H1 (cell line): ENCODE measurements at regions not wholly inside any gene's neighbourhood (a gene's known extent, or its start where the extent isn't known, plus 50 kb on each side); places are given as distances from the start of the nearest gene placed in this dataset.

Source experiments
- CTCF ChIA-PET: fragments of 300-600 bp; sonication (Branson Sonifier 250); formaldehyde crosslinking; loops from one replicate; lab custom pipeline; 2021; ENCODE audit not compliant: partially characterized antibody; lab: Charles Lee
- POLR2A ChIA-PET: fragments of 300-600 bp; sonication (Branson Sonifier 250); formaldehyde crosslinking; loops from one replicate; lab custom pipeline; 2021; ENCODE audit warnings: inconsistent platforms; ENCODE audit not compliant: partially characterized antibody; lab: Charles Lee
- DNase-seq, 2 experiments: peaks; one replicate each; pipeline versions ENCODE4 v3.0.0 to v3.0.0-alpha.2; 2010 to 2022; ENCODE audit warnings: low spot score in 2 of 2, low read depth in 1 of 2, mixed read lengths in 1 of 2
- FAIRE-seq: peaks from 2 replicates; lab custom pipeline; 2011; peaks lifted over from hg19 to GRCh38; lab: Jason Lieb, UNC
- H2AFZ ChIP-seq: 2 replicates; pipeline ENCODE4 v1.8.1; 2012; ENCODE audit warnings: low read length, inconsistent platforms
- H2AK5ac ChIP-seq: 2 replicates; pipeline ENCODE4 v1.6.1; 2013; ENCODE audit warnings: low read depth, low read length
- H2BK120ac ChIP-seq: replicated peaks from 2 replicates; pipeline ENCODE3; 2013; ENCODE audit warnings: low read depth, low read length, inconsistent platforms
- H2BK12ac ChIP-seq: 2 replicates; pipeline ENCODE4 v1.6.1; 2013; ENCODE audit warnings: low read depth, low read length
- H2BK15ac ChIP-seq: 2 replicates; pipeline ENCODE4 v1.6.1; 2013; ENCODE audit warnings: low read length
- H2BK20ac ChIP-seq: 2 replicates; pipeline ENCODE4 v1.6.1; 2013; ENCODE audit warnings: low read length
- H2BK5ac ChIP-seq: 2 replicates; pipeline ENCODE4 v1.6.1; 2013; ENCODE audit warnings: low read depth, low read length
- H3K14ac ChIP-seq: 2 replicates; pipeline ENCODE4 v1.6.1; 2013; ENCODE audit warnings: inconsistent platforms; ENCODE audit not compliant: insufficient read length
- H3K18ac ChIP-seq: 2 replicates; pipeline ENCODE4 v1.6.1; 2013; ENCODE audit warnings: low read length; ENCODE audit errors: extremely low read depth
- H3K23ac ChIP-seq: 2 replicates; pipeline ENCODE4 v1.6.1; 2013; ENCODE audit warnings: inconsistent platforms; ENCODE audit not compliant: insufficient read length
- H3K23me2 ChIP-seq: 2 replicates; pipeline ENCODE4 v1.6.1; 2013; ENCODE audit warnings: low read depth, low read length
- H3K27ac ChIP-seq: 2 replicates; pipeline ENCODE4 v1.6.1; 2011; ENCODE audit warnings: low read depth, low read length, inconsistent platforms
- H3K27me3 ChIP-seq, 4 experiments: replicated peaks in 1 of 4; 1 replicate in 1 of 4; 2 replicates in 3 of 4; pipeline versions ENCODE4 v1.6.1 to v1.8.1; 2011 to 2013; ENCODE audit warnings: low read length in 3 of 4, mild to moderate bottlenecking in 3 of 4, inconsistent platforms in 2 of 4, mixed read lengths in 2 of 4, moderate library complexity in 1 of 4; ENCODE audit not compliant: control insufficient read depth in 3 of 4, insufficient read depth in 3 of 4; ENCODE audit errors: extremely low read depth in 1 of 4
- H3K36me3 ChIP-seq, 4 experiments: 2 replicates each; pipeline versions ENCODE4 v1.6.1 to v1.8.1; 2011 to 2013; ENCODE audit warnings: mild to moderate bottlenecking in 4 of 4, low read length in 3 of 4, moderate library complexity in 2 of 4, control low read depth in 1 of 4, inconsistent platforms in 1 of 4; ENCODE audit not compliant: insufficient read depth in 4 of 4, control insufficient read depth in 2 of 4
- H3K4ac ChIP-seq: replicated peaks from 2 replicates; pipeline ENCODE3; 2013; ENCODE audit warnings: low read length, low read depth, mixed read lengths, inconsistent platforms; ENCODE audit not compliant: insufficient read length
- H3K4me1 ChIP-seq, 4 experiments: replicated peaks in 1 of 4; 1 replicate in 1 of 4; 2 replicates in 3 of 4; pipeline versions ENCODE4 v1.6.1 to v1.8.1; 2011 to 2013; ENCODE audit warnings: low read length in 3 of 4, inconsistent platforms in 2 of 4, mixed read lengths in 1 of 4; ENCODE audit not compliant: insufficient read depth in 4 of 4, control insufficient read depth in 3 of 4
- H3K4me2 ChIP-seq, 2 experiments: 2 replicates each; pipeline versions ENCODE4 v1.6.1 to v1.8.1; 2011 to 2013; ENCODE audit warnings: low read depth in 2 of 2, low read length in 2 of 2, control low read depth in 1 of 2, inconsistent platforms in 1 of 2, mild to moderate bottlenecking in 1 of 2; ENCODE audit not compliant: insufficient read depth in 1 of 2
- H3K4me3 ChIP-seq, 4 experiments: fragments of 200-600, 300-600 bp in 1 of 4; sonication (generic), shearing (Covaris generic), sonication (Bioruptor Twin) in 1 of 4; 2 replicates each; pipeline versions ENCODE4 v1.5.1 to v1.8.1; 2011 to 2016; ENCODE audit warnings: low read length in 4 of 4, low read depth in 3 of 4, control low read depth in 2 of 4, inconsistent platforms in 2 of 4, mild to moderate bottlenecking in 2 of 4, mixed read lengths in 1 of 4, moderate library complexity in 1 of 4; ENCODE audit not compliant: insufficient read depth in 2 of 4; ENCODE audit errors: extremely low read depth in 1 of 4
- H3K56ac ChIP-seq: replicated peaks from 2 replicates; pipeline ENCODE3; 2013; ENCODE audit warnings: low read depth, mild to moderate bottlenecking, mixed read lengths, low read length, inconsistent platforms; ENCODE audit not compliant: insufficient read length
- H3K79me1 ChIP-seq: 2 replicates; pipeline ENCODE4 v1.6.1; 2013; ENCODE audit warnings: low read depth, low read length, control low read depth
- H3K79me2 ChIP-seq, 2 experiments: 2 replicates each; pipeline versions ENCODE4 v1.6.1 to v1.8.1; 2012 to 2013; ENCODE audit warnings: low read length in 2 of 2, mild to moderate bottlenecking in 2 of 2, inconsistent platforms in 1 of 2; ENCODE audit not compliant: insufficient read depth in 2 of 2, control insufficient read depth in 1 of 2
- H3K9ac ChIP-seq, 4 experiments: replicated peaks in 1 of 4; 1 replicate in 1 of 4; 2 replicates in 3 of 4; pipeline versions ENCODE4 v1.6.1 to v1.8.1; 2011 to 2013; ENCODE audit warnings: low read depth in 3 of 4, low read length in 3 of 4, control low read depth in 2 of 4, mild to moderate bottlenecking in 2 of 4, moderate library complexity in 2 of 4, inconsistent platforms in 1 of 4; ENCODE audit errors: extremely low read depth in 1 of 4
- H3K9me3 ChIP-seq, 2 experiments: 2 replicates each; pipeline versions ENCODE4 v1.6.1 to v1.8.1; 2012 to 2013; ENCODE audit warnings: mild to moderate bottlenecking in 2 of 2, moderate library complexity in 2 of 2, control low read depth in 1 of 2, inconsistent platforms in 1 of 2, low read depth in 1 of 2, low read length in 1 of 2, mixed read lengths in 1 of 2; ENCODE audit not compliant: insufficient read depth in 2 of 2
- H4K20me1 ChIP-seq, 2 experiments: replicated peaks in 1 of 2; 2 replicates each; pipeline versions ENCODE3 to v1.8.1; 2011 to 2013; ENCODE audit warnings: inconsistent platforms in 2 of 2, low read length in 2 of 2, mild to moderate bottlenecking in 1 of 2; ENCODE audit not compliant: insufficient read depth in 2 of 2, control insufficient read depth in 1 of 2
- H4K5ac ChIP-seq: 2 replicates; pipeline ENCODE4 v1.6.1; 2013; ENCODE audit warnings: low read length, low read depth, mixed read lengths, inconsistent platforms; ENCODE audit not compliant: insufficient read length
- H4K8ac ChIP-seq: 2 replicates; pipeline ENCODE4 v1.8.0; 2013; ENCODE audit warnings: mild to moderate bottlenecking, moderate library complexity, low read length, inconsistent platforms; ENCODE audit not compliant: insufficient read depth; ENCODE audit errors: extremely low read depth
- H4K91ac ChIP-seq: replicated peaks from 2 replicates; pipeline ENCODE3; 2013; ENCODE audit warnings: low read length, mixed read lengths, inconsistent platforms; ENCODE audit not compliant: insufficient read length
- EP300 ChIP-seq, 2 experiments: IDR thresholded peaks; 1 replicate in 1 of 2; 2 replicates in 1 of 2; pipeline ENCODE4 v1.6.1; 2011 to 2012; ENCODE audit warnings: low read depth in 2 of 2, low read length in 2 of 2, mild to moderate bottlenecking in 2 of 2, borderline replicate concordance in 1 of 2, inconsistent platforms in 1 of 2, moderate library complexity in 1 of 2
- GTF2F1 ChIP-seq: IDR thresholded peaks from 2 replicates; pipeline ENCODE4 v1.6.1; 2012; ENCODE audit warnings: low read depth, low read length, improper control_type of control experiment, borderline replicate concordance
- YY1 ChIP-seq: IDR thresholded peaks from 2 replicates; pipeline ENCODE4 v1.6.1; 2011; ENCODE audit warnings: low read depth, mild to moderate bottlenecking, low read length
- WGBS, 2 experiments: shearing (Covaris generic) in 1 of 2; methylation state at CpG; one replicate each; pipeline versions ENCODE4 v1.1.6 to v1.1.7; 2013 to 2015; ENCODE audit warnings: low lambda C conversion rate in 2 of 2, mixed read lengths in 2 of 2, inconsistent platforms in 1 of 2, low coverage in 1 of 2, missing lambda C conversion rate in 1 of 2; ENCODE audit not compliant: insufficient replicate concordance in 2 of 2, insufficient coverage in 1 of 2, insufficient read length in 1 of 2; ENCODE audit errors: extremely low coverage in 1 of 2, missing lambda C conversion rate in 1 of 2; 5-methylcytosine and 5-hydroxymethylcytosine counted together

DNA sequence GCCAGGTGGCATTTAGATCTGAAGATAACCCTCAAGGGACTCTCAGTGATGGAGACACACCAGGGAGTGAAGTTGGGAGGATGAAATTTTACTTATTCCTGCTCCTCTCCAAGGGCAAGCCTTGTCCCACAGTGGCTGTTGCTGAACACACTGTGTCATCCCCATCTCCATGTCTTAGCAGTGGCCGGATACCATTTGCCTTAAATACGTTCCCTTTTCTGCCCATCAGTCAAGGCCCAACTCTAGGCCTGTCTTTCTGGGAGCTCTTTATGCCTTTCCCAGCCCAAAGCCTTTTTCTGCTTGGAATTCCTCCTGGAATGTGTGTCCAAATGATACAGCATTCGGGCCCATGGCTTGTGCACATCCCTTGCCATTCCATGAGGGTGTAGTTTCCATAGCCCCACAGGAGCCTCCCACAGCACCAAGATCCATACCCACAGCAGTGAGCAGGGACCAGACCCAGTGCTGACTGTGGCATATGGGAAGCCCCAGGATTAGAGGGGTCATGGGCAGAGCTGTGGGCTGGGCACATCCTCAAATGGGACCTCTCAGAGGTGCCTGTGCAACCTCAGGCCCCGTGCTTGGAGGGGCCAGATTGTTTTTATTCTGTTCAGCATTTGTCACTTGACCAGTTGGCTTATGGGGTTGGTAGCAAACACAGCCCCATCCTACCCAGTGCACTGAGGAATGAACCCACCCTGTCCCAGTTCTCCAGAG, 63.7 kb upstream of the PRR23C start:
- no peak overlapping the region for H3K23ac ChIP-seq
- no peak overlapping the region for H3K56ac ChIP-seq
- WGBS, 2 experiments: 86% methylated on average over 4 of the region's 4 CpGs; no CpG with 5 or more reads in 1 of the 2 experiments
- H4K20me1 ChIP-seq: no peaks in the 10 kb centered on the region
- no peaks in the 10 kb centered on the region for H3K23me2 ChIP-seq
- no peak for FAIRE-seq
- H3K79me1 ChIP-seq: no peaks in the 10 kb centered on the region
- no peak overlapping the region for H3K9ac ChIP-seq
- no peak overlapping the region for H3K18ac ChIP-seq
- H2BK120ac ChIP-seq: no peak overlapping the region
- H2BK5ac ChIP-seq: no peak overlapping the region
- no peaks in the 10 kb centered on the region for H3K36me3 ChIP-seq
- H2BK20ac ChIP-seq: no peak overlapping the region
- H4K5ac ChIP-seq: no peak overlapping the region
- no peak overlapping the region for H2BK12ac ChIP-seq
- H3K9me3 ChIP-seq: no peaks in the 10 kb centered on the region
- H3K27me3 ChIP-seq: no peaks in the 10 kb centered on the region
- peak overlapping the region; percentile 16; the same call in 1 of the 2 replicates for H4K8ac ChIP-seq
- H3K4me1 ChIP-seq: no peaks in the 10 kb centered on the region; a peak in 1 of 7 replicates
- ChIA-PET CTCF (interaction anchor here (2.2 to 5.5 kb wide), 2 partner anchors 118 to 210 kb away, joined by 5 to 39 read pairs; no protein-coding TSS in a partner anchor), POLR2A (interaction anchor here (0.6 kb wide), 1 partner anchor 19 kb away, joined by 3 read pairs; no protein-coding TSS in a partner anchor)
- no peak overlapping the region for H2BK15ac ChIP-seq
- H3K4me3 ChIP-seq: no peak overlapping the region
- no peak overlapping the region for H3K27ac ChIP-seq
- no peak overlapping the region for H4K91ac ChIP-seq
- no peak for DNase-seq
- no peak overlapping the region for H3K4me2 ChIP-seq
- no peaks in the 10 kb centered on the region for H3K79me2 ChIP-seq
- no peak for TF ChIP-seq GTF2F1
- TF ChIP-seq YY1: no peak
- no peak for TF ChIP-seq EP300 (IDR thresholded peaks at IDR 0.05; ENCODE audit: borderline replicate concordance in 1 of 2, low read depth in 2 of 2, low read length in 2 of 2)
- no peak overlapping the region for H3K4ac ChIP-seq
- H2AFZ ChIP-seq: no peak overlapping the region
- H3K14ac ChIP-seq: no peak overlapping the region
- H2AK5ac ChIP-seq: no peak overlapping the region
